ENCODE measurements at regions not wholly inside any gene's neighbourhood (a gene's known extent, or its start where the extent isn't known, plus 50 kb on each side); places are given as distances from the start of the nearest gene placed in this dataset.

DNA sequence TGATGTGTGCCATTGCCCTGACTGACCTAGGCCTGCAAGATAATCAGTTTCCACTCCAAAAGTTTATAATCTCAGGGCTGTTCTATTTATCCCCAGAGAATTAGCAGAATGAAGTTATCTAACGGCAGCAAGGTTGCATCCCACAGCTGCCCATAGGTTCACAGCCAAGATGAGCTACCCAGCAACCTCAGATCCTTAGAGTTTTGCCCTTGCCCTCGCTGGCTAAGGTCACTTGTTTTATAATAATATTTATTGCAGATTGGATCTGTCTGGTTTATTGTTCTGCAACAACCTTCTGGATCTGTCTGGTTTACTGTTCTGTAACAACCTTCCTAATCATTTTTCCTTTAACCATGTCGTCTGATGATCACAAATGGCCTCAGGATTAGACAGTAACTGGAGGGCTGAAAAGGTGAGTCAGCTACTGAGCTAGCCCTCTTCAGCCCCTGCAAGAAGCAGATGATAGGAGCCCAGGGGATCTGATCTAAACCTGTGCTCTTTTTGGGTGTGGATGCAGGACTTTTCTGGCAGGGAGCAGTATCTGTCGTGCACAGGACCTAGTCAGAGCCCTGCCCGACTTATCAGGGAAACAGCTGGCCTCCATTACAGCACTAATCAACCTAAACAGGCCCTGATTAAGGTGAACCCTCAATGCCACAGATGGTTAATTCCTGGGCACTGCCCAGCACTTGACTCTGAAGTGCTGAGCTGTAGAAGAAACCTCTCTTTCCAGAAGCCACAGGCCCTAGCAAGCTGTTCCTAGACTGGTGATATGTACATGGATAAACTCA is 642.9 kb upstream of the KIRREL3 start:
- 5% methylated on average over 5 of the region's 5 CpGs for WGBS (ENCODE audit: low lambda C conversion rate)
- CTCF ChIA-PET = interaction anchor here (0.8 to 1.8 kb wide), 3 partner anchors 10 to 172 kb away, joined by 5 to 6 read pairs (median 5); no protein-coding TSS in a partner anchor
- no peak overlapping the region for H2AFZ ChIP-seq (ENCODE audit: low read depth)
- H4K20me1 ChIP-seq (ENCODE audit: insufficient read depth) = no peaks in the 10 kb centered on the region
- H3K4me3 ChIP-seq (ENCODE audit: low read depth in 2 of 2, low read length in 1 of 2) = no peak overlapping the region
- no peaks in the 10 kb centered on the region for H3K36me3 ChIP-seq (replicated peaks in 1 of 2; ENCODE audit: control insufficient read depth in 1 of 2, insufficient read depth in 2 of 2, low read length in 1 of 2)
- peak; percentile 41 for DNase-seq
- H3K4me2 ChIP-seq = no peak overlapping the region
- no peaks in the 10 kb centered on the region for H3K27me3 ChIP-seq (ENCODE audit: insufficient read depth)
- peak overlapping the region in 1 of 2 experiments; percentile 83; a peak in 2 of 4 replicates for H3K27ac ChIP-seq (ENCODE audit: low read depth in 2 of 2, low read length in 1 of 2)
- H3K9me2 ChIP-seq = no peaks in the 10 kb centered on the region
- TF ChIP-seq ELF1 (IDR thresholded peaks at IDR 0.05) (no peak), RCOR1 (IDR thresholded peaks at IDR 0.05; ENCODE audit: low read length) (peak; percentile 85), RXRA (IDR thresholded peaks at IDR 0.05; ENCODE audit: borderline replicate concordance, low read depth) (no peak), GATA2 (CRISPR knock-in tag; IDR thresholded peaks at IDR 0.05) (peak; percentile 63; the same call in 1 of the 2 replicates), MXI1 (IDR thresholded peaks at IDR 0.05; ENCODE audit: low read depth, low read length) (no peak), CHD2 (IDR thresholded peaks at IDR 0.05; ENCODE audit: low read length, partially characterized antibody) (peak; percentile 57), EZH2phosphoT487 (IDR thresholded peaks at IDR 0.05; ENCODE audit: borderline replicate concordance, low read depth) (no peak), EP300 (IDR thresholded peaks at IDR 0.05; ENCODE audit: borderline replicate concordance in 1 of 2, low read depth in 1 of 2, low read length in 1 of 2) (peak in 1 of 2 experiments; percentile 74; a peak in 2 of 4 replicates), RAD21 (IDR thresholded peaks at IDR 0.05; ENCODE audit: low read length) (0 out of 2 replicates have a peak, but pooled peaks have one; percentile 13)
- TF ChIP-seq, protein P1, sequence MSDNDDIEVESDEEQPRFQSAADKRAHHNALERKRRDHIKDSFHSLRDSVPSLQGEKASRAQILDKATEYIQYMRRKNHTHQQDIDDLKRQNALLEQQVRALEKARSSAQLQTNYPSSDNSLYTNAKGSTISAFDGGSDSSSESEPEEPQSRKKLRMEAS (IDR thresholded peaks at IDR 0.05; ENCODE audit: low read depth) = no peak
- no peak overlapping the region for H3K9ac ChIP-seq
- POLR2A ChIA-PET = no interaction called here
- H3K4me1 ChIP-seq (ENCODE audit: control insufficient read depth in 1 of 2, insufficient read depth in 2 of 2, low read depth in 1 of 2, low read length in 1 of 2) = peaks cover 0 to 12% of the 10 kb centered on the region in 2 experiments; a peak in 2 of 4 replicates
- H3K79me2 ChIP-seq (ENCODE audit: insufficient read depth) = no peaks in the 10 kb centered on the region
- no peaks in the 10 kb centered on the region for H3K9me3 ChIP-seq
- no peaks in the 10 kb centered on the region for H3F3A ChIP-seq (replicated peaks; ENCODE audit: insufficient read depth)

DNA sequence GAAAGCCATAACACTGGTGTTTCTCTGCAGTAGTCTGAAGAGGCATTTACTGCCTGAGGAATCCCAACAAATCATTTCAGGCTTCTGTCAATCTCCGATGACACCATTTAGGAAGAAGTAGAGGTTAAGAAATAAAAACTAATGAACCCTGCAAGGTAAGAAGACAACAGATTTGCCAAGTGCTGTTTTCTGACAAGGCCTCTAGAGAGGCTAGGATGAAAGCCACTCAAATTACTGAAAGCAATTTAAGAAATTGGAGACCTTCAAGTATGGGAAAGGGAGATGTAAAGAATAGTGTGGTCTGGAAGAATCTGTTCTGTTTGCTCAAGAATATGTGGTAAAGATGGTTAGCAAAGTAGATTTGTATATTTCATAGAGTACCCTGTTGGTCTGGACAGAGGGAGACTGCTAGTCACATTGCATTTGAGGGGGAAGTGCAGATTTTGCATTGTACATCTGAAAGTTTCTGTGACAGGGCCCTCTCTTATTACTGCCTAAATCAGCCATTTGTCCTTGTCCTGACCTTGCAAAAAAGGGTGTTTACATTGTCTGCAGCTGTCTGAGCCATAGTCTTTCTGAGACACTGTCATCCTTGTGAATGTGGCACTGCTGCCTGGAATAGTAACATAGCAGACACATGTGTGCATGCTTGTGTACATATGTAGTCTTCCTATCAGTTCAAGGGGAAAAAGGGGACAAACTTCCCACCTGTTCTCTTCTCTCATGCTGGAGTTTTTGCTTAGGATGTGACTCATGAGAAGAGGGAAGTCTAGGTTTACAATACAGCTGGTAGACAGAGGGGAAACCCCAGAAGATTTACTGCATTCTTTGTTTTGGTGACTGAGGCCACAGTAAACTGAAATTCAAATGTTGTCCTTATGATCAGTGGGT is 640.2 kb upstream of the KIRREL3 start:
- Histone ChIP-seq H2AFZ (ENCODE audit: low read depth) (no peak overlapping the region), H3K79me2 (ENCODE audit: insufficient read depth) (no peaks in the 10 kb centered on the region), H4K20me1 (ENCODE audit: insufficient read depth) (no peaks in the 10 kb centered on the region), H3F3A (replicated peaks; ENCODE audit: insufficient read depth) (no peaks in the 10 kb centered on the region), H3K27me3 (ENCODE audit: insufficient read depth) (no peaks in the 10 kb centered on the region), H3K9me2 (no peaks in the 10 kb centered on the region), H3K9me3 (no peaks in the 10 kb centered on the region), H3K4me1 (ENCODE audit: control insufficient read depth in 1 of 2, insufficient read depth in 2 of 2, low read depth in 1 of 2, low read length in 1 of 2) (peaks cover 0 to 12% of the 10 kb centered on the region in 2 experiments; a peak in 2 of 4 replicates), H3K4me2 (no peak overlapping the region), H3K9ac (no peak overlapping the region), H3K4me3 (ENCODE audit: low read depth in 2 of 2, low read length in 1 of 2) (no peak overlapping the region), H3K27ac (ENCODE audit: low read depth in 2 of 2, low read length in 1 of 2) (no peak overlapping the region), H3K36me3 (replicated peaks in 1 of 2; ENCODE audit: control insufficient read depth in 1 of 2, insufficient read depth in 2 of 2, low read length in 1 of 2) (no peaks in the 10 kb centered on the region)
- 43% methylated on average over 1 of the region's 1 CpG for WGBS (ENCODE audit: low lambda C conversion rate)
- CTCF ChIA-PET = no interaction called here
- DNase-seq = no peak
- POLR2A ChIA-PET = no interaction called here
- TF ChIP-seq, protein P2, sequence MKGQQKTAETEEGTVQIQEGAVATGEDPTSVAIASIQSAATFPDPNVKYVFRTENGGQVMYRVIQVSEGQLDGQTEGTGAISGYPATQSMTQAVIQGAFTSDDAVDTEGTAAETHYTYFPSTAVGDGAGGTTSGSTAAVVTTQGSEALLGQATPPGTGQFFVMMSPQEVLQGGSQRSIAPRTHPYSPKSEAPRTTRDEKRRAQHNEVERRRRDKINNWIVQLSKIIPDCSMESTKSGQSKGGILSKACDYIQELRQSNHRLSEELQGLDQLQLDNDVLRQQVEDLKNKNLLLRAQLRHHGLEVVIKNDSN (IDR thresholded peaks at IDR 0.05; ENCODE audit: borderline replicate concordance, low read depth) = no peak
- TF ChIP-seq TEAD4 (IDR thresholded peaks at IDR 0.05; ENCODE audit: borderline replicate concordance, insufficient read depth) = no peak
- TF ChIP-seq NRF1 (IDR thresholded peaks at IDR 0.05; ENCODE audit: low read depth, low read length) = no peak
- no peak for TF ChIP-seq RFX5 (IDR thresholded peaks at IDR 0.05; ENCODE audit: low read length)
- TF ChIP-seq ELF1 (IDR thresholded peaks at IDR 0.05) = no peak
- no peak for TF ChIP-seq EP300 (IDR thresholded peaks at IDR 0.05; ENCODE audit: borderline replicate concordance in 1 of 2, low read depth in 1 of 2, low read length in 1 of 2)
- TF ChIP-seq GABPA (IDR thresholded peaks at IDR 0.05; ENCODE audit: low read depth) = no peak
- TF ChIP-seq, protein P3, sequence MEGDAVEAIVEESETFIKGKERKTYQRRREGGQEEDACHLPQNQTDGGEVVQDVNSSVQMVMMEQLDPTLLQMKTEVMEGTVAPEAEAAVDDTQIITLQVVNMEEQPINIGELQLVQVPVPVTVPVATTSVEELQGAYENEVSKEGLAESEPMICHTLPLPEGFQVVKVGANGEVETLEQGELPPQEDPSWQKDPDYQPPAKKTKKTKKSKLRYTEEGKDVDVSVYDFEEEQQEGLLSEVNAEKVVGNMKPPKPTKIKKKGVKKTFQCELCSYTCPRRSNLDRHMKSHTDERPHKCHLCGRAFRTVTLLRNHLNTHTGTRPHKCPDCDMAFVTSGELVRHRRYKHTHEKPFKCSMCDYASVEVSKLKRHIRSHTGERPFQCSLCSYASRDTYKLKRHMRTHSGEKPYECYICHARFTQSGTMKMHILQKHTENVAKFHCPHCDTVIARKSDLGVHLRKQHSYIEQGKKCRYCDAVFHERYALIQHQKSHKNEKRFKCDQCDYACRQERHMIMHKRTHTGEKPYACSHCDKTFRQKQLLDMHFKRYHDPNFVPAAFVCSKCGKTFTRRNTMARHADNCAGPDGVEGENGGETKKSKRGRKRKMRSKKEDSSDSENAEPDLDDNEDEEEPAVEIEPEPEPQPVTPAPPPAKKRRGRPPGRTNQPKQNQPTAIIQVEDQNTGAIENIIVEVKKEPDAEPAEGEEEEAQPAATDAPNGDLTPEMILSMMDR (IDR thresholded peaks at IDR 0.05) = no peak
- TF ChIP-seq CHD2 (IDR thresholded peaks at IDR 0.05; ENCODE audit: low read length, partially characterized antibody) = no peak
- no peak for TF ChIP-seq JUND (IDR thresholded peaks at IDR 0.05)
- TF ChIP-seq, protein P4, sequence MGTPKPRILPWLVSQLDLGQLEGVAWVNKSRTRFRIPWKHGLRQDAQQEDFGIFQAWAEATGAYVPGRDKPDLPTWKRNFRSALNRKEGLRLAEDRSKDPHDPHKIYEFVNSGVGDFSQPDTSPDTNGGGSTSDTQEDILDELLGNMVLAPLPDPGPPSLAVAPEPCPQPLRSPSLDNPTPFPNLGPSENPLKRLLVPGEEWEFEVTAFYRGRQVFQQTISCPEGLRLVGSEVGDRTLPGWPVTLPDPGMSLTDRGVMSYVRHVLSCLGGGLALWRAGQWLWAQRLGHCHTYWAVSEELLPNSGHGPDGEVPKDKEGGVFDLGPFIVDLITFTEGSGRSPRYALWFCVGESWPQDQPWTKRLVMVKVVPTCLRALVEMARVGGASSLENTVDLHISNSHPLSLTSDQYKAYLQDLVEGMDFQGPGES (IDR thresholded peaks at IDR 0.05; ENCODE audit: low read depth, low read length) = no peak
- TF ChIP-seq, protein P5, sequence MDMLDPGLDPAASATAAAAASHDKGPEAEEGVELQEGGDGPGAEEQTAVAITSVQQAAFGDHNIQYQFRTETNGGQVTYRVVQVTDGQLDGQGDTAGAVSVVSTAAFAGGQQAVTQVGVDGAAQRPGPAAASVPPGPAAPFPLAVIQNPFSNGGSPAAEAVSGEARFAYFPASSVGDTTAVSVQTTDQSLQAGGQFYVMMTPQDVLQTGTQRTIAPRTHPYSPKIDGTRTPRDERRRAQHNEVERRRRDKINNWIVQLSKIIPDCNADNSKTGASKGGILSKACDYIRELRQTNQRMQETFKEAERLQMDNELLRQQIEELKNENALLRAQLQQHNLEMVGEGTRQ (IDR thresholded peaks at IDR 0.05; ENCODE audit: borderline replicate concordance, low read depth, low read length) = no peak
- no peak for TF ChIP-seq RCOR1 (IDR thresholded peaks at IDR 0.05; ENCODE audit: low read length)
- TF ChIP-seq FOXJ3 (CRISPR knock-in tag; IDR thresholded peaks at IDR 0.05) = no peak

Data from SK-N-SH (cell line).